Stimulated activated CD4-positive, alpha-beta T cell treated with anti-CD3 and anti-CD28 coated beads, Interleukin-2, amount 100 ng/mL, for 24 hours (primary cell): ENCODE measurements at regions not wholly inside any gene's neighbourhood (a gene's known extent, or its start where the extent isn't known, plus 50 kb on each side); places are given as distances from the start of the nearest gene placed in this dataset.

Experiments used
- DNase-seq, 2 donors: peaks; one replicate each; pipeline ENCODE4 v3.0.0-alpha.2; 2020

GRCh38 chr3:102085431-102086176 is 236.3 kb downstream of the NFKBIZ start:
- no peak for DNase-seq

GRCh38 chr3:102087236-102087635 is 237.9 kb downstream of the NFKBIZ start:
- no peak for DNase-seq

- no peak for DNase-seq
These were observed 239.9 kb downstream of the NFKBIZ start for GRCh38 chr3:102089239-102089638.

- no peak for DNase-seq
These were observed 240.8 kb downstream of the NFKBIZ start for GRCh38 chr3:102089904-102090720.

- DNase-seq: no peak
These were observed 241.4 kb downstream of the NFKBIZ start for GRCh38 chr3:102090721-102091045.

GRCh38 chr3:102091358-102091757 is 242.0 kb downstream of the NFKBIZ start:
- DNase-seq: no peak

GRCh38 chr3:102092617-102093466 is 243.5 kb downstream of the NFKBIZ start:
- no peak for DNase-seq

GRCh38 chr3:102094506-102094905 is 245.2 kb downstream of the NFKBIZ start:
- DNase-seq: no peak

- DNase-seq: no peak
These were observed 246.1 kb downstream of the NFKBIZ start for GRCh38 chr3:102095383-102095782.

- DNase-seq: no peak
These were observed 246.8 kb downstream of the NFKBIZ start for GRCh38 chr3:102096066-102096465.

- no peak for DNase-seq
These were observed 249.0 kb downstream of the NFKBIZ start for GRCh38 chr3:102098130-102098885.

- no peak for DNase-seq
These were observed 250.6 kb downstream of the NFKBIZ start for GRCh38 chr3:102099913-102100312.

GRCh38 chr3:102102394-102102793 is 253.1 kb downstream of the NFKBIZ start:
- DNase-seq: no peak

GRCh38 chr3:102104033-102104432 is 254.7 kb downstream of the NFKBIZ start:
- no peak for DNase-seq

GRCh38 chr3:102105193-102105592 is 255.9 kb downstream of the NFKBIZ start:
- no peak for DNase-seq

GRCh38 chr3:102106416-102107097 is 257.2 kb downstream of the NFKBIZ start:
- DNase-seq: peak in 1 of 2 donors; percentile 23

GRCh38 chr3:102112704-102113230 is 263.5 kb downstream of the NFKBIZ start:
- no peak for DNase-seq

- DNase-seq: no peak
These were observed 264.2 kb downstream of the NFKBIZ start for GRCh38 chr3:102113421-102114041.

GRCh38 chr3:102114264-102114979 is 265.1 kb downstream of the NFKBIZ start:
- DNase-seq: peak in 1 of 2 donors; percentile 33

GRCh38 chr3:102122527-102122926 is 273.2 kb downstream of the NFKBIZ start:
- no peak for DNase-seq
